Smooth muscle cell (in vitro differentiated cells): ENCODE measurements at regions not wholly inside any gene's neighbourhood (a gene's known extent, or its start where the extent isn't known, plus 50 kb on each side); places are given as distances from the start of the nearest gene placed in this dataset.

Experiments
- DNase-seq: peaks from one replicate; lab custom pipeline; 2025; ENCODE audit not compliant: unreplicated experiment; lab: John Stamatoyannopoulos, UW
- H2AFZ ChIP-seq: fragments of 200-600 bp; sonication (generic); 2 replicates; pipeline ENCODE4 v1.6.0; 2016; ENCODE audit warnings: antibody characterized with exemption, low read depth, mild to moderate bottlenecking
- H3F3A ChIP-seq: fragments of 200-600 bp; sonication (generic); 2 replicates; pipeline ENCODE4 v1.6.0; 2017; ENCODE audit warnings: antibody characterized with exemption, low read depth
- H3K27ac ChIP-seq: fragments of 200-600 bp; sonication (generic); 2 replicates; pipeline ENCODE4 v1.5.1; 2016; ENCODE audit warnings: low read depth, mild to moderate bottlenecking
- H3K27me3 ChIP-seq: fragments of 200-600 bp; sonication (generic); 2 replicates; pipeline ENCODE4 v1.6.1; 2016; ENCODE audit warnings: low read depth, mild to moderate bottlenecking
- H3K36me3 ChIP-seq: fragments of 200-600 bp; sonication (generic); 2 replicates; pipeline ENCODE4 v1.5.1; 2016; ENCODE audit warnings: low read depth
- H3K4me1 ChIP-seq: fragments of 200-600 bp; sonication (generic); 2 replicates; pipeline ENCODE4 v1.5.1; 2016; ENCODE audit warnings: low read depth
- H3K4me2 ChIP-seq: fragments of 200-600 bp; sonication (generic); 2 replicates; pipeline ENCODE4 v1.6.0; 2016; ENCODE audit warnings: mild to moderate bottlenecking
- H3K4me3 ChIP-seq: fragments of 200-600 bp; sonication (generic); 2 replicates; pipeline ENCODE4 v1.5.1; 2016; ENCODE audit warnings: mild to moderate bottlenecking
- H3K79me2 ChIP-seq: fragments of 200-600 bp; sonication (generic); 2 replicates; pipeline ENCODE4 v1.6.0; 2016; ENCODE audit warnings: low read depth, mild to moderate bottlenecking
- H3K9ac ChIP-seq: fragments of 200-600 bp; sonication (generic); 2 replicates; pipeline ENCODE4 v1.6.0; 2016; ENCODE audit warnings: low read depth
- H3K9me3 ChIP-seq: fragments of 200-600 bp; sonication (generic); replicated peaks from 2 replicates; pipeline ENCODE4 v1.5.1; 2016; ENCODE audit warnings: low read depth
- H4K20me1 ChIP-seq: fragments of 200-600 bp; sonication (generic); 2 replicates; pipeline ENCODE4 v1.6.0; 2016; ENCODE audit warnings: low read depth
- CTCF ChIP-seq: fragments of 200-600 bp; sonication (generic); IDR thresholded peaks from 2 replicates; pipeline ENCODE4 v1.5.1; 2017; ENCODE audit warnings: borderline replicate concordance, mild to moderate bottlenecking, antibody characterized with exemption; ENCODE audit not compliant: insufficient read depth, poor library complexity, severe bottlenecking
- WGBS: methylation state at CpG from one replicate; pipeline ENCODE4 v1.1.7; 2016; ENCODE audit warnings: low lambda C conversion rate; 5-methylcytosine and 5-hydroxymethylcytosine counted together

GRCh38 chr1:70498666-70499065 is 87.6 kb downstream of the CTH start:
- Histone ChIP-seq H3K4me2 (no peak overlapping the region), H3K9ac (no peak overlapping the region), H3F3A (peaks cover under 1% of the 10 kb centered on the region), H3K4me3 (no peak overlapping the region), H3K36me3 (no peaks in the 10 kb centered on the region), H3K79me2 (no peaks in the 10 kb centered on the region), H3K4me1 (no peaks in the 10 kb centered on the region), H4K20me1 (no peaks in the 10 kb centered on the region), H2AFZ (no peak overlapping the region), H3K27me3 (peaks cover 24% of the 10 kb centered on the region), H3K27ac (no peak overlapping the region), H3K9me3 (no peaks in the 10 kb centered on the region)
- 44% methylated on average over 2 of the region's 2 CpGs for WGBS
- no peak for DNase-seq
- no peak for TF ChIP-seq CTCF

GRCh38 chr1:70499695-70500094 is 88.6 kb downstream of the CTH start:
- H3K4me1 ChIP-seq: no peaks in the 10 kb centered on the region
- no peak overlapping the region for H3K9ac ChIP-seq
- no peak overlapping the region for H3K4me3 ChIP-seq
- H3F3A ChIP-seq: peaks cover 8% of the 10 kb centered on the region
- H3K4me2 ChIP-seq: no peak overlapping the region
- 46% methylated on average over 1 of the region's 1 CpG for WGBS
- H3K36me3 ChIP-seq: no peaks in the 10 kb centered on the region
- TF ChIP-seq CTCF: no peak
- no peak overlapping the region for H3K27ac ChIP-seq
- H3K9me3 ChIP-seq: no peaks in the 10 kb centered on the region
- no peaks in the 10 kb centered on the region for H3K79me2 ChIP-seq
- no peak overlapping the region for H2AFZ ChIP-seq
- no peak for DNase-seq
- H3K27me3 ChIP-seq: peaks cover 24% of the 10 kb centered on the region
- H4K20me1 ChIP-seq: no peaks in the 10 kb centered on the region

GRCh38 chr1:70503358-70503757 is 92.3 kb downstream of the CTH start:
- no peak overlapping the region for H2AFZ ChIP-seq
- no peaks in the 10 kb centered on the region for H4K20me1 ChIP-seq
- no peaks in the 10 kb centered on the region for H3K9me3 ChIP-seq
- H3K4me1 ChIP-seq: no peaks in the 10 kb centered on the region
- DNase-seq: no peak
- 68% methylated on average over 1 of the region's 1 CpG for WGBS
- H3K9ac ChIP-seq: no peak overlapping the region
- no peaks in the 10 kb centered on the region for H3K36me3 ChIP-seq
- H3K27ac ChIP-seq: no peak overlapping the region
- H3K79me2 ChIP-seq: no peaks in the 10 kb centered on the region
- no peak for TF ChIP-seq CTCF
- H3F3A ChIP-seq: peaks cover 8% of the 10 kb centered on the region
- no peak overlapping the region for H3K4me2 ChIP-seq
- no peak overlapping the region for H3K4me3 ChIP-seq
- peaks cover 31% of the 10 kb centered on the region for H3K27me3 ChIP-seq

GRCh38 chr1:70504176-70504820 is 93.2 kb downstream of the CTH start:
- H2AFZ ChIP-seq: no peak overlapping the region
- no peaks in the 10 kb centered on the region for H4K20me1 ChIP-seq
- no peak overlapping the region for H3K9ac ChIP-seq
- H3K27me3 ChIP-seq: peaks cover 37% of the 10 kb centered on the region
- H3K4me1 ChIP-seq: no peaks in the 10 kb centered on the region
- no peak for TF ChIP-seq CTCF
- H3K27ac ChIP-seq: peak overlapping the region; percentile 40
- H3F3A ChIP-seq: peaks cover 8% of the 10 kb centered on the region
- H3K4me3 ChIP-seq: no peak overlapping the region
- H3K4me2 ChIP-seq: peak overlapping the region; percentile 1
- no peak for DNase-seq
- H3K79me2 ChIP-seq: no peaks in the 10 kb centered on the region
- H3K36me3 ChIP-seq: no peaks in the 10 kb centered on the region
- no peaks in the 10 kb centered on the region for H3K9me3 ChIP-seq
- WGBS: 83% methylated on average over 7 of the region's 7 CpGs
